ENCODE measurements at regions not wholly inside any gene's neighbourhood (a gene's known extent, or its start where the extent isn't known, plus 50 kb on each side); places are given as distances from the start of the nearest gene placed in this dataset.
A peak's percentile ranks its signal among the peaks of the same experiment; 100 is the strongest.

- TF ChIP-seq CTCF (IDR thresholded peaks at IDR 0.05) (peak in 2 of 4 donors; percentile 25 to 36), POLR2A (IDR thresholded peaks at IDR 0.05) (no peak)
Observed at GRCh38 chr14:87049950-87050349, 943.0 kb downstream of the GALC start.

Data from right lobe of liver (tissue), 4 donors.